HG03045 (cell line): ENCODE measurements at regions not wholly inside any gene's neighbourhood (a gene's known extent, or its start where the extent isn't known, plus 50 kb on each side); places are given as distances from the start of the nearest gene placed in this dataset.
"Not testable (repeated sequence)": the region's sequence is repeated elsewhere in the genome, so short reads cannot be mapped to it uniquely, and the experiment has no call there.

Experiments
- ATAC-seq: cut with Tn5 transposase; IDR thresholded peaks from one replicate; pipeline ENCODE4 v1.9.1; 2021; ENCODE audit warnings: mild to moderate bottlenecking, moderate library complexity; ENCODE audit not compliant: unreplicated experiment

- no peak for ATAC-seq
Observed at GRCh38 chr6:74534465-74535211, 671.2 kb downstream of the COL12A1 start.

GRCh38 chr6:74519163-74519562 is 686.7 kb downstream of the COL12A1 start:
- no peak for ATAC-seq

- no peak for ATAC-seq
Observed at GRCh38 chr6:74518035-74518434, 687.8 kb downstream of the COL12A1 start.

- ATAC-seq: no peak
Observed at GRCh38 chr6:74510878-74511277, 695.0 kb downstream of the COL12A1 start.

GRCh38 chr6:74507649-74508048 is 698.2 kb downstream of the COL12A1 start:
- ATAC-seq: no peak

- ATAC-seq: no peak
Observed at GRCh38 chr6:74505391-74505790, 700.5 kb downstream of the COL12A1 start.

- ATAC-seq: no peak
Observed at GRCh38 chr6:74504941-74505340, 700.9 kb downstream of the COL12A1 start.

- ATAC-seq: no peak
Observed at GRCh38 chr6:74492587-74492986, 713.3 kb downstream of the COL12A1 start.

GRCh38 chr6:74491844-74492374 is 713.9 kb downstream of the COL12A1 start:
- no peak for ATAC-seq

- not testable (repeated sequence) for ATAC-seq
Observed at GRCh38 chr6:74488726-74489125, 717.1 kb downstream of the COL12A1 start.

GRCh38 chr6:74482180-74482579 is 723.7 kb downstream of the COL12A1 start:
- ATAC-seq: no peak

GRCh38 chr6:74480561-74480960 is 725.3 kb downstream of the COL12A1 start:
- no peak for ATAC-seq

- ATAC-seq: no peak
Observed at GRCh38 chr6:74479960-74480359, 725.9 kb downstream of the COL12A1 start.

- ATAC-seq: no peak
Observed at GRCh38 chr6:74479420-74479819, 726.4 kb downstream of the COL12A1 start.

- not testable (repeated sequence) for ATAC-seq
Observed at GRCh38 chr6:74474046-74474445, 731.8 kb downstream of the COL12A1 start.

- not testable (repeated sequence) for ATAC-seq
Observed at GRCh38 chr6:74468552-74468951, 737.3 kb downstream of the COL12A1 start.

- ATAC-seq: no peak
Observed at GRCh38 chr6:74467533-74468215, 738.2 kb downstream of the COL12A1 start.

GRCh38 chr6:74466572-74466971 is 739.3 kb downstream of the COL12A1 start:
- no peak for ATAC-seq

- ATAC-seq: no peak
Observed at GRCh38 chr6:74459260-74459659, 746.6 kb downstream of the COL12A1 start.

- ATAC-seq: no peak
Observed at GRCh38 chr6:74458536-74458935, 747.3 kb downstream of the COL12A1 start.

GRCh38 chr6:74455786-74456185 is 750.1 kb downstream of the COL12A1 start:
- no peak for ATAC-seq

- ATAC-seq: no peak
Observed at GRCh38 chr6:74451953-74452352, 753.9 kb downstream of the COL12A1 start.
